ENCODE measurements at regions not wholly inside any gene's neighbourhood (a gene's known extent, or its start where the extent isn't known, plus 50 kb on each side); places are given as distances from the start of the nearest gene placed in this dataset.

DNA sequence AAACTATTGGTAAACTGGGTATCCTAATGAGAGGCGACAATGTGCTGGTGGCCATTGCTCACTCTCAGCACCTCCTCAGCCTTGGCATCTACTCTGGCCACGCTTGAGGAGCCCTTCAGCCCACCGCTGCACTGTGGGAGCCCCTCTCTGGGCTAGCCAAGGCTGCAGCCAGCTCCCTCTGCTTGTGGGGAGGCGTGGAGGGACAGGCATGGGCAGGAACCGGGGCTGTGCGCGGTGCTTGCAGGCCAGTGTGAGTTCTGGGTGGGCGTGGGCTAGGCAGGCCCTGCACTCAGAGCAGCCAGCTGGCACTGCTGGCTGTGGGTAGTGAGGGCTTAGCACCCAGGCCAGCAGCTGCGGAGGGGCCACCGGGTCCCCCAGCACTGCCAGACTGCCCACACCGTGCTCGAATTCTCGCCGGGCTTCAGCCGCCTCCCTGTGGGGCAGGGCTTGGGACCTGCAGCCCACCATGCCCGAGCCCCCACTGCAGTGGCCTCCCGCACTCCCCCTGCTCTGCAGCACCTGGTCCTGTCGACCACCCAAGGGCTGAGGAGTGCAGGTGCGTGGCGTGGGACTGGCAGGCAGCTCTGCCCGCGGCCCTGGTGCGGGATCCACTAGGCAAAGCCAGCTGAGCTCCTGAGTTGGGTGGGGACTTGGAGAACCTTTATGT is 575.9 kb upstream of the ANO3 start:
- Histone ChIP-seq H3K27ac (no peak overlapping the region), H3K4me2 (ENCODE audit: low read length) (no peak overlapping the region)
- TF ChIP-seq, protein P1, sequence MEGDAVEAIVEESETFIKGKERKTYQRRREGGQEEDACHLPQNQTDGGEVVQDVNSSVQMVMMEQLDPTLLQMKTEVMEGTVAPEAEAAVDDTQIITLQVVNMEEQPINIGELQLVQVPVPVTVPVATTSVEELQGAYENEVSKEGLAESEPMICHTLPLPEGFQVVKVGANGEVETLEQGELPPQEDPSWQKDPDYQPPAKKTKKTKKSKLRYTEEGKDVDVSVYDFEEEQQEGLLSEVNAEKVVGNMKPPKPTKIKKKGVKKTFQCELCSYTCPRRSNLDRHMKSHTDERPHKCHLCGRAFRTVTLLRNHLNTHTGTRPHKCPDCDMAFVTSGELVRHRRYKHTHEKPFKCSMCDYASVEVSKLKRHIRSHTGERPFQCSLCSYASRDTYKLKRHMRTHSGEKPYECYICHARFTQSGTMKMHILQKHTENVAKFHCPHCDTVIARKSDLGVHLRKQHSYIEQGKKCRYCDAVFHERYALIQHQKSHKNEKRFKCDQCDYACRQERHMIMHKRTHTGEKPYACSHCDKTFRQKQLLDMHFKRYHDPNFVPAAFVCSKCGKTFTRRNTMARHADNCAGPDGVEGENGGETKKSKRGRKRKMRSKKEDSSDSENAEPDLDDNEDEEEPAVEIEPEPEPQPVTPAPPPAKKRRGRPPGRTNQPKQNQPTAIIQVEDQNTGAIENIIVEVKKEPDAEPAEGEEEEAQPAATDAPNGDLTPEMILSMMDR (IDR thresholded peaks at IDR 0.05): no peak

DNA sequence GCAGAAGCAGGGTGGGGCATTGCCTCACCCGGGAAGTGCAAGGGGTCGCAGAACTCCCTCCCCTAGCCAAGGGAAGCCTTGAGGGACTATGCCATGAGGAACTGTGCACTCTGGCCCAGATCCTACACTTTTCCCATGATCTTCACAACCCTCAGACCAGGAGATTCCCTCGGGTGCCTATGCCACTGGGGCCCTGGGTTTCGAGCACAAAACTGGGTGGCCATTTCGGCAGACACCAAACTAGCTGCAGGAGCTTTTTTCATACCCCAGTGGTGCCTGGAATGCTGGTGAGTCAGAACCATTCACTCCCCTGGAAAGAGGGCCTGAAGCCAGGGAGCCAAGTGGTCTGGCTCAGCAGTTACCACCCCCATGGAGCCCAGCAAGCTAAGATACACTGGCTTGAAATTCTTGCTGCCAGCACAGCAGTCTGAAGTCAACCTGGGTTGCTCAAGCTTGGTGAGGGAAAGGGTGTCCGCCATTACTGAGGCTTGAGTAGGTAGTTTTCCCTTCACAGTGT is 573.7 kb upstream of the ANO3 start:
- Histone ChIP-seq H3K9ac (no peak overlapping the region), H3K4me3 (ENCODE audit: low read depth, low read length) (no peak overlapping the region), H3K27me3 (ENCODE audit: control insufficient read depth, insufficient read depth, low read length) (no peaks in the 10 kb centered on the region), H3K4me2 (ENCODE audit: low read length) (no peak overlapping the region), H3K36me3 (ENCODE audit: control insufficient read depth, insufficient read depth, low read length) (no peaks in the 10 kb centered on the region), H3K9me3 (ENCODE audit: control insufficient read depth, low read length) (no peaks in the 10 kb centered on the region), H3K4me1 (no peaks in the 10 kb centered on the region), H2AFZ (no peak overlapping the region), H3K27ac (no peak overlapping the region), H3K79me2 (no peaks in the 10 kb centered on the region)
- TF ChIP-seq, protein P1 (IDR thresholded peaks at IDR 0.05): no peak

More for the DNA sequence above, 575.9 kb upstream of the ANO3 start:
- no peaks in the 10 kb centered on the region for H3K4me1 ChIP-seq
- no peak overlapping the region for H2AFZ ChIP-seq
- H3K79me2 ChIP-seq: no peaks in the 10 kb centered on the region
- H3K9ac ChIP-seq: no peak overlapping the region
- no peaks in the 10 kb centered on the region for H3K27me3 ChIP-seq (ENCODE audit: control insufficient read depth, insufficient read depth, low read length)
- H3K36me3 ChIP-seq (ENCODE audit: control insufficient read depth, insufficient read depth, low read length): no peaks in the 10 kb centered on the region
- H3K9me3 ChIP-seq (ENCODE audit: control insufficient read depth, low read length): no peaks in the 10 kb centered on the region
- H3K4me3 ChIP-seq (ENCODE audit: low read depth, low read length): no peak overlapping the region

DNA sequence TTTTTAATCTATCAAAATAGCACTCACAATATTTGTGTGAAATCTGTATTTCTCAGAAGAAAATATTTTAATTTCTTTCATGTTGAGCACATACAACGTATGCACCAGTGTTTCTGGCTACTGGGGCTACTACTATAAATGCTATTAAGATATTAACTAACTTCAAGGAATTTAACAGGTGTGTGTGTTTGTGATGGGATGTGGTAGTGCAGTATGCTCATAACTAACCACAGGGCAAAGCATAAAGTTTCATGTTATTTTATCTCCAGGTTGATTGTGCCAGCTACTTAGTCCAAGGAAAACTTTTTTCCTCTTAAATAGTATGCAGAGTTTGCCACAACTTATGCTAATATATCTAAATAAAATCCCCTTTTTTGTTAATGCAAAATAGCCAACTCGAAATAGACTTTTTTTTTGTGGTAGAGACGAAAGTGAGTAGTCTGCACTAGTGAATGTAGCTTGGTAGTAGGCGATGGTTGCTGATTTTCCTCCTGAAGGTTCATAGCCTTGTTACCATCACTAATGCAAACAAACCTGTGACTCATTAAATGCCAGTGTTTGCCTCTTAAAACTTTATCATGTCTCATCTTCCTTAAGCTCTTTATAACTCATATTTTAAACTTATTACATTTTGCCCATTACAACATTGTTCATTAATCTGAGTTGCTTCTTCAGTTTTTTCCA is 565.5 kb upstream of the ANO3 start:
- Histone ChIP-seq H3K9ac (no peak overlapping the region), H3K27me3 (ENCODE audit: control insufficient read depth, insufficient read depth, low read length) (no peaks in the 10 kb centered on the region), H3K4me2 (ENCODE audit: low read length) (no peak overlapping the region), H3K36me3 (ENCODE audit: control insufficient read depth, insufficient read depth, low read length) (no peaks in the 10 kb centered on the region), H3K9me3 (ENCODE audit: control insufficient read depth, low read length) (no peaks in the 10 kb centered on the region), H3K4me1 (no peaks in the 10 kb centered on the region), H2AFZ (no peak overlapping the region), H3K79me2 (no peaks in the 10 kb centered on the region), H3K4me3 (ENCODE audit: low read depth, low read length) (no peak overlapping the region), H3K27ac (no peak overlapping the region)
- TF ChIP-seq, protein P1 (IDR thresholded peaks at IDR 0.05): no peak

DNA sequence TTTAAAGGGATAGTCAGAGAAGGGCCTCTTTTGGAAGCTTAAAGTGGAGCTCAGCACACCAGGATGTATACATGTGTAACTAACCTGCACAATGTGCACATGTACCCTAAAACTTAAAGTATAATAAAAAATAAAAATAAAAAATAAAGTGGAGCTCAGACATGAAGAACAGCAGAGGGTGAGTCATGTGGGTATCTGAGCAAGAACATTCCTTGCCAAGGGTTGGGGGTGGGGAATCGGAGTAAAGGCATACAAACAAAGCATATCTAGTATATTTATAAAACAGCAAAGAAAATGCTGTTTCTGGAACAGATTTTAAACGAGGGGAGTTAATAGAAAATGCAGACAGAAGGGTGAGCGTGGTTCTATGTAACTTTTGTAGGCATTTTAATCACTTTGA is 562.6 kb upstream of the ANO3 start:
- Histone ChIP-seq H3K4me1 (no peaks in the 10 kb centered on the region), H2AFZ (no peak overlapping the region), H3K4me2 (ENCODE audit: low read length) (no peak overlapping the region), H3K9ac (no peak overlapping the region), H3K9me3 (ENCODE audit: control insufficient read depth, low read length) (no peaks in the 10 kb centered on the region), H3K79me2 (no peaks in the 10 kb centered on the region), H3K36me3 (ENCODE audit: control insufficient read depth, insufficient read depth, low read length) (no peaks in the 10 kb centered on the region), H3K27ac (no peak overlapping the region), H3K4me3 (ENCODE audit: low read depth, low read length) (no peak overlapping the region), H3K27me3 (ENCODE audit: control insufficient read depth, insufficient read depth, low read length) (no peaks in the 10 kb centered on the region)
- TF ChIP-seq, protein P1 (IDR thresholded peaks at IDR 0.05): no peak
